HG02870 (cell line): ENCODE measurements at regions not wholly inside any gene's neighbourhood (a gene's known extent, or its start where the extent isn't known, plus 50 kb on each side); places are given as distances from the start of the nearest gene placed in this dataset.
"Not testable (repeated sequence)": the region's sequence is repeated elsewhere in the genome, so short reads cannot be mapped to it uniquely, and the experiment has no call there.

ENCODE experiments used
- ATAC-seq: cut with Tn5 transposase; IDR thresholded peaks from one replicate; pipeline ENCODE4 v1.9.1; 2021; ENCODE audit warnings: mild to moderate bottlenecking, moderate library complexity; ENCODE audit not compliant: unreplicated experiment

GRCh38 chr1:9459816-9460407 lies 79.4 kb upstream of the SLC25A33 start:
- ATAC-seq, result no peak

GRCh38 chr1:9465640-9466039 lies 73.6 kb upstream of the SLC25A33 start:
- ATAC-seq, result no peak

GRCh38 chr1:9466780-9467758 lies 72.2 kb upstream of the SLC25A33 start:
- ATAC-seq, result no peak

- ATAC-seq, result not testable (repeated sequence)
Measured at GRCh38 chr1:9469882-9470281, 69.4 kb upstream of the SLC25A33 start.

GRCh38 chr1:9471679-9472078 lies 67.6 kb upstream of the SLC25A33 start:
- no peak for ATAC-seq

- ATAC-seq, result no peak
Measured at GRCh38 chr1:9472386-9473031, 66.8 kb upstream of the SLC25A33 start.

- ATAC-seq, result no peak
Measured at GRCh38 chr1:9473032-9473807, 66.0 kb upstream of the SLC25A33 start.

GRCh38 chr1:9475061-9475627 lies 64.1 kb upstream of the SLC25A33 start:
- ATAC-seq, result no peak

- ATAC-seq, result no peak
Measured at GRCh38 chr1:9476790-9477463, 62.3 kb upstream of the SLC25A33 start.

GRCh38 chr1:9477535-9477934 lies 61.7 kb upstream of the SLC25A33 start:
- no peak for ATAC-seq

GRCh38 chr1:9478021-9478420 lies 61.2 kb upstream of the SLC25A33 start:
- ATAC-seq, result no peak

- no peak for ATAC-seq
Measured at GRCh38 chr1:9481048-9481447, 58.2 kb upstream of the SLC25A33 start.

GRCh38 chr1:9482403-9482802 lies 56.9 kb upstream of the SLC25A33 start:
- ATAC-seq, result no peak

GRCh38 chr1:9482816-9483572 lies 56.3 kb upstream of the SLC25A33 start:
- ATAC-seq, result no peak

GRCh38 chr1:9486466-9487140 lies 52.7 kb upstream of the SLC25A33 start:
- ATAC-seq, result no peak
